Lower leg skin (tissue), 4 donors: ENCODE measurements at regions not wholly inside any gene's neighbourhood (a gene's known extent, or its start where the extent isn't known, plus 50 kb on each side); places are given as distances from the start of the nearest gene placed in this dataset.

ENCODE experiments used
- DNase-seq, 2 donors: peaks; one replicate each; pipeline ENCODE4 v3.0.0-alpha.2; 2019; ENCODE audit warnings: low spot score in 2 of 2
- H3K4me3 ChIP-seq: fragments of 200-600 bp; sonication (generic); 2 replicates; pipeline ENCODE4 v1.5.1; 2017; ENCODE audit warnings: mild to moderate bottlenecking, low read depth; ENCODE audit not compliant: poor library complexity, severe bottlenecking
- POLR2A ChIP-seq, 2 donors: fragments of 450-650 bp; IDR thresholded peaks; one replicate each; pipeline ENCODE4 v1.6.1; 2016 to 2017; ENCODE audit warnings: antibody characterized with exemption in 2 of 2, mild to moderate bottlenecking in 1 of 2, moderate library complexity in 1 of 2
- WGBS, 2 donors: methylation state at CpG; one replicate each; pipeline ENCODE4 v1.1.5; 2018; 5-methylcytosine and 5-hydroxymethylcytosine counted together
- intact Hi-C: fragments of 100-400 bp; cut with DNase I; formaldehyde crosslinking; loops from one replicate; pipeline ENCODE4 v1.15.0; 2023; ENCODE audit warnings: low total_unique reads
- TF ChIP-seq, protein P1 (sequence below), 3 donors: fragments of 450-650 bp; IDR thresholded peaks; one replicate each; pipeline ENCODE4 v1.5.1; 2016; ENCODE audit warnings: antibody characterized with exemption in 3 of 3, mild to moderate bottlenecking in 3 of 3, moderate library complexity in 2 of 3

- 88 to 90% methylated on average over 10 of the region's 10 CpGs for WGBS, 2 donors
Observed at GRCh38 chr17:79676796-79677195, 53.9 kb upstream of the ENPP7 start.

GRCh38 chr17:79675413-79675725 lies 55.4 kb upstream of the ENPP7 start:
- 83 to 84% methylated on average over 3 of the region's 3 CpGs for WGBS, 2 donors
- no peak for TF ChIP-seq POLR2A (IDR thresholded peaks at IDR 0.05)
- TF ChIP-seq, protein P1, sequence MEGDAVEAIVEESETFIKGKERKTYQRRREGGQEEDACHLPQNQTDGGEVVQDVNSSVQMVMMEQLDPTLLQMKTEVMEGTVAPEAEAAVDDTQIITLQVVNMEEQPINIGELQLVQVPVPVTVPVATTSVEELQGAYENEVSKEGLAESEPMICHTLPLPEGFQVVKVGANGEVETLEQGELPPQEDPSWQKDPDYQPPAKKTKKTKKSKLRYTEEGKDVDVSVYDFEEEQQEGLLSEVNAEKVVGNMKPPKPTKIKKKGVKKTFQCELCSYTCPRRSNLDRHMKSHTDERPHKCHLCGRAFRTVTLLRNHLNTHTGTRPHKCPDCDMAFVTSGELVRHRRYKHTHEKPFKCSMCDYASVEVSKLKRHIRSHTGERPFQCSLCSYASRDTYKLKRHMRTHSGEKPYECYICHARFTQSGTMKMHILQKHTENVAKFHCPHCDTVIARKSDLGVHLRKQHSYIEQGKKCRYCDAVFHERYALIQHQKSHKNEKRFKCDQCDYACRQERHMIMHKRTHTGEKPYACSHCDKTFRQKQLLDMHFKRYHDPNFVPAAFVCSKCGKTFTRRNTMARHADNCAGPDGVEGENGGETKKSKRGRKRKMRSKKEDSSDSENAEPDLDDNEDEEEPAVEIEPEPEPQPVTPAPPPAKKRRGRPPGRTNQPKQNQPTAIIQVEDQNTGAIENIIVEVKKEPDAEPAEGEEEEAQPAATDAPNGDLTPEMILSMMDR (IDR thresholded peaks at IDR 0.05), result no peak
- no peak for DNase-seq
- H3K4me3 ChIP-seq, result no peak overlapping the region
- intact Hi-C loops, result no loop called here

More at GRCh38 chr17:79676796-79677195, 53.9 kb upstream of the ENPP7 start:
- H3K4me3 ChIP-seq, result no peak overlapping the region
- DNase-seq, result no peak
- no peak for TF ChIP-seq POLR2A (IDR thresholded peaks at IDR 0.05)
- TF ChIP-seq, protein P1 (IDR thresholded peaks at IDR 0.05), result no peak
- intact Hi-C loops, result no loop called here

- no peak for TF ChIP-seq POLR2A (IDR thresholded peaks at IDR 0.05)
- TF ChIP-seq, protein P1 (IDR thresholded peaks at IDR 0.05), result no peak
- WGBS, 2 donors, result 87 to 92% methylated on average over 13 to 15 of the region's 15 CpGs
- no peak overlapping the region for H3K4me3 ChIP-seq
- intact Hi-C loops, result no loop called here
- no peak for DNase-seq
Observed at GRCh38 chr17:79674506-79675412, 56.0 kb upstream of the ENPP7 start.

GRCh38 chr17:79673517-79673916 lies 57.2 kb upstream of the ENPP7 start:
- no peak for DNase-seq
- WGBS, 2 donors, result 65 to 76% methylated on average over 2 of the region's 2 CpGs
- TF ChIP-seq POLR2A (IDR thresholded peaks at IDR 0.05), result no peak
- TF ChIP-seq, protein P1 (IDR thresholded peaks at IDR 0.05), result no peak
- no peak overlapping the region for H3K4me3 ChIP-seq
- intact Hi-C loops, result no loop called here

DNA sequence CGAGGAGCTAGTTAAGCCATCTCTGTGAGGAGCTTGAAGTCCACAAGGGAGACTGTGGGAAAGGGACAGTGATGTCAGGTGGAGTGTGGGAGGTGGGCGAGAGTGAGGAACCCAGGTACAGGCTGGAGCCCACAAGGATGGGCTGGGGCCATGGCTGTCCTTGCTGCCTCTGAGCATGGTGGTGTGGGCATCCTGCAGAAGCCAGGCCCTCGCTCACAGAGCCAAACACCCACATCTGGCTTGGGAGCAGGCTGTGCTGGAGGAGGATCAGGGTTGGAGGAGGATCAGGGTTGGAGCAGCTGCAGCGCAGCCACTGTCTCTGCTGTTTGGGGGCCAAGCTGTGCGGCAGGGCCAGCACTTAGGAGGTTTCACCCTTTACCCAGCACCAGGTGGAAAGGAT lies 58.2 kb upstream of the ENPP7 start:
- DNase-seq, result no peak
- WGBS, 2 donors, result 76 to 80% methylated on average over 5 of the region's 5 CpGs
- H3K4me3 ChIP-seq, result no peak overlapping the region
- TF ChIP-seq POLR2A (IDR thresholded peaks at IDR 0.05), result no peak
- TF ChIP-seq, protein P1 (IDR thresholded peaks at IDR 0.05), result no peak
- intact Hi-C loops, result no loop called here
